GM18508 (cell line): ENCODE measurements at regions not wholly inside any gene's neighbourhood (a gene's known extent, or its start where the extent isn't known, plus 50 kb on each side); places are given as distances from the start of the nearest gene placed in this dataset.

Source experiments
- ATAC-seq: cut with Tn5 transposase; IDR thresholded peaks from one replicate; pipeline ENCODE4 v1.9.1; 2021; ENCODE audit warnings: moderate number of reproducible peaks; ENCODE audit not compliant: insufficient read depth, unreplicated experiment

DNA sequence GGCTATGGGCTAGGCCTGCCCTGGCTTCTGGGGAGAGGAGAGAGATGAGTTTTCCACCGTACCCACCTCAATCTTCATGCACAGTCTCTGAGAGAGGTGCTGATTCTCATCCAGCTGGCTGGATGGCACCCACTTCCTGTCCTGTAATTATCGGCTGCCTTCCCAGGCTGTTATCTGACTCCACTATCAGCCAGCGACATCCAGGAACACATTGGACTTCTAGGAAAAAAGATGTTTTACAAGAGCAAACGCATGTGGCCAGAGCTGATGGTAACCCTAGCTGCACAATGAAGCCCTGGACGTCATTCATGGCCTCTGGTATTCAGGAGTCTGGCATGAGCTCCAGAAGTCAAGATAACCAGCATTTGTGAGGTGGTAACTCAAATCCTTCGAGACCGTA lies 137.4 kb downstream of the EHF start:
- no peak for ATAC-seq

DNA sequence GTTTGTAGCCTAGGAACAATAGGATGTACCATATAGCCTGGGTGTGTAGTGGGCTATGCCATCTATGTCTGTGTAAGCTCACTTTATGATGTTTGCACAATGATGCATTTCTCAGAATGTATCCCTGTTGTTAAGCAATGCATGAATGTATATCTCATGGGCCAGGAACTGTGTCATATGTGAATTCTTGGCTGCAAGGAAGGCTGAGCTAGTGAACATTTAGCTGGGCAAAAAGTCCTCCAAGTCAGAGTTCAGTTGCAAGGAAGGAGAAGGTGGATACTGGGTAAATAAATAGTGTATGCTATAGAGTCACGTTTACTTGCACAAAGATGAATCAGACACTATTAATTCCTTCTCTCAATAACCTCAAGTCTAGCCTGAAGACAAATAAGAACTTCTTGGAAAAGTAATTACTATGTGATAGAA lies 136.1 kb downstream of the EHF start:
- no peak for ATAC-seq

DNA sequence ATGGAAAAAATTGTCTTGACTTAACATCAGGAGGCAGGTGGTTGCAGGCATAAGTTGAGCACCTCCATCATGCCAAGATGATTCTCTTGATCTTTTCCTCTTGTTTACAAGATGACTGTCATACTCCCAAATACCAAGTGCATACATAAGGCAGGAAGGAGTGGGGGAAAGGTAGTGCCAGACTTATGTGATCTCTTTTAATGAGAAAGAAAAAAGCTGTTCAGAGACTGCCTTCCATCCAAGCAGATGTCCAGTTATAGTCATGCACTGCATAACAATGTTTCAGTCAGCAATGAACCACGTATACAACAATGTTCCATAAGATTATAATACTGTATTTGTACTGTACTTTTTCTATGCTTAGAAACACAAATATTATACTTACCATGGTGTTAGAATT lies 135.7 kb downstream of the EHF start:
- ATAC-seq = no peak

DNA sequence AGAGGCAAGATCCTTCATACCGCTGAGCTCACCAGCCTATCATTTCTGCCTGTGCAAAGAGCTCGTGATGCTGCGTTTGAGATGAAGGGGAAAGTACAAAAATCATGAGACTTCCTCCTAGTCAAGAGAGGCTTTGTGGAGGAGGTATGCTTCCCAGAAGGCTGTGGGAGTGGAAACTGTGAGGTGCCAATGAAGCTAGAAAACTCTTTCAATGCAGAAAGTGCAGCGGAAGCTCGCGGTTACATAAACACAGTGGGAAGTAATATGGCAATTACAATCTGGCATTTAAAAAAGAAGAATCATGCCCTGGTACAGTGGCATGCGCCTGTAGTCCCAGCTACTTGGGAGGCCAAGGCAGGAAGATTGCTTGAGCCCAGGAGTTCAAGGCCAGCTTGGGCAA lies 134.8 kb downstream of the EHF start:
- ATAC-seq = no peak

DNA sequence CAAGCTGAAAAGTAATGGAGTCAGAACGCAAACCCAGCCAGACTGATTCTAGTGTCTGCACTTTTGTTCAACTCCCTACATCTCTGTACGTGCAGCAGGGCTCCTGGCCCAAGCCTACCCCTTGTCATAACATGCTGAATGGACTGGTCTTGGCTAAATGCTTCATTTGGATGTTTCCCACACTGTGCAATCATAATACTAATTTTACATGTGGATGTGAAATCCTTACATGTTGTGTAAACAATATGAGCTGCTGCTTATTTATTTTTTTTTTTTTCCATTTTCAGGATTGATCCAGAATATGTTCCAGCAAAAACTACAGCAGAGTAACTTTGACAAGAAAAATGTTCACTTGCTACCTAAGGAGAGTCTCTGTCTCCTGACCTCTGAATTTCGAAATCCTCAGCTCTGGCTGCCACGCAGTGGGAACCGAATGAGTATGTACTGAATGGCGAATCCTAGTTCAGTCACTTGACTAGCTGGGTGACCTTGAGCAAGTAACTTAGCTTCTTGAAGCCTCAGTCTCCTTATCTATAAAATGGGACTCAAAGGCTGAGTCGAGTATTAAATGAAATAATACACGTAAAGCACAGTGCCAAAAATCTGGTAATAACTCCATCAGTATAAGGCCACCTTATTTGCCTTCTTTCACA lies 133.4 kb downstream of the EHF start:
- ATAC-seq = no peak

DNA sequence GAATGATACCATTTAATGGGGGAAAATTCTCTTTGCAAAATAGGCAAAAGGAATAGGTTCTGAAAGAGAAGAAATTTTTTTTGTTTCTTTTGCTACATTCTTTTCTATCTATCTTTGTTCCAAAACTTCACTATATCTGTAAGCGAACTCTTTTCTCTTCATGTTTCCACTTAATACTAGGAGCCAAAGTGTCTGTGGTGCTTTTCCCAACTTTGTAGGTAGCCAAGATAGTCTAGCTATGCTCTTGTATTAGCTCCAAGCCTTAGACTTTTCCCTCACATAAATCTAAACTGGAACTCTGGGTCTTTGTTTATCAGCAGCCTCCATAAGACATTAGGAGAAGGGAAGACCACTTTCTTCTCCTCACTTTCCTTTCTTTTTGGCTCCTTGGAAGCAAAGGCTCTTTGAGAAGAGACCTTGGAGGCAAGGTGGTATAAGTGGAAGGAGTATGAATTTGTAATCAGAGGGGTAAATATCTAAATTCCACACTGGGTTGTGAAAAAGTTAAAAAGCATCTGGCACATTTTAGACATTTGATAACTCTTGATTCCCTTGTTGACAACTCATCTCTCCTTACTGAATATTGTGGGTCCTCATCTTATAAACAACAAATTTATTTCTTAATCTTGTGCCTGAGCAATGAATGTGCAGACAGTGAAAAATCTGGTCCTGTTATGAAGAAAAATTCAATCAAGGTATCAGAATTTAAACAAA lies 130.0 kb downstream of the EHF start:
- no peak for ATAC-seq

DNA sequence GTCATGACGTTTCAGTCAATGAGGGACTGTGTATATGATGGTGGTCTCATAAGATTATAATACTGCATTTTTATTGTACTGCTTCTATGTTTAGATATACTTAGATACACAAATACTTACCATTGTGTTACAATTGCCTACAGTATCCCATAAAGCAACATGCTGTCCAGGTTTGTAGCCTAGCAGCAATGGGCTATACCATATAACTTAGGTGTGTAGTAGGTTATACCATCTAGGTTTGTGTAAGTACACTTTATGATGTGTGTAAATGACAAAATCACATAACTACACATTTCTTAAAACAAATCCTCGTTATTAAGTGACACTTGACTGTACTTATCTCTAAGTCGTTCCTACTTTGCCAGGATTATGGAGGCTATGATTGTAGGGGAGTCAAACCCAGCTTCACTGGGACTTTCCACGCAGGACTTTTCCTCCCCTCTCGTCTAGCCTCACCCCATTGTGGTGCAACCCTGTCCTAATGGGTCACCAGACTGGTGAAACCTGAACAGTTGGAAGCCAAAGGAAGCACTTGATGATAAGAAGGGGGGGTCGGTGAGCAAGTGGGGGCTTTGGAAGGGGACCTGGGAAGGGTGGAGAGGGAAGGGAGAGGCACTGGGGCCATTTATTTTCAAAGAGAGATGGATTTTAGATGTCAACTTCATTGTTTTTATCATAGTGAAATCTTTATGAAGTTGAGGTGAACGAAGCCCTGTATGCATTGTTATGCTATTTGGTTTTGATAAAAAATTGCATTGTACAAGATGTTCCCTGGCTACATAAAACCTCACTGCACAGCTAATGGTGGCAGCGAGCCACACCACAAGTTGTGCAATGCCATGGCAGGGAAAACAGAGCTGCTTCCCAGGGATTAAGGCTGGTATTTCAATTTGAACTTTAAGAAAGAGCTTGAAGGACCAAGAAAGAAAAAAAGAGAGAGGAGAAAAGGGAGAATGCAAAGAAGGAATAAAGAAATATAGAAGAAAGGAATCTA lies 129.1 kb downstream of the EHF start:
- no peak for ATAC-seq

DNA sequence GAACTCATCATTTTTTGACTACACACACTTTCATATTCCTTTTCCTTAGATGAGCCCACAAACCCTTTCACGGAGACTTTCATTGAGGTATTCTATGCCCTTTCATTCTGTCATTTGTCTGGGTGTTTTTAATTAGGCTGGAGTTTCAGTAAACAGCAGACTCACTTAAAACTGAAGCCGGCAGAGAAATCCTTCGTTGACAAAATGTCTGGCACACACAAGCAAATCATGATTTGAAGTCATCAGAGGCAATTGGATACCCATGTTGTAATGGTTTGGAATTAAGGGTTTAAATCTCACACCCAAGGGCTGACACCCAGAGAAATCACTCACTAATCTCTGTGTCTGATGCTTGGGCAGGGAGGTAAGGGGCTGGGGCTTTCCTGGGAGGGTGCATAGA lies 127.1 kb downstream of the EHF start:
- ATAC-seq = no peak

DNA sequence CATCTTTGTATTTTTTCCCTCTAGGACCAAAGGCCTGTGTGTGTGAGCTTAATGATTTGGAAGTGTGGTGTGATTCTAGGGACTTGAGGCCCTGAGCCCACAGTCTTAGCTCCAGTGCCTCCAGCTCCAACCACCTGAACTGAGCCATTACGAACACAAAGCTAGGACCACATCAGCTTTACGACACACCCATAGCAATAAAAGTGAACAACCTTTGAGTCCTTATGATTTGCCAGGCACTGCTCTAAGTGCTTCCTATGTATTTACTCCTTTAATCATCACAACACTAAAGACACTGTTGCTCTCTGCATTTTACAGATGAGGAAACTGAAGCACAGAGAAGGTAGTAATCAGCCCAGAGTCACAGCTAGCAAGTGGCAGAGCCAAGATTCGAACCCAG lies 126.4 kb downstream of the EHF start:
- no peak for ATAC-seq

DNA sequence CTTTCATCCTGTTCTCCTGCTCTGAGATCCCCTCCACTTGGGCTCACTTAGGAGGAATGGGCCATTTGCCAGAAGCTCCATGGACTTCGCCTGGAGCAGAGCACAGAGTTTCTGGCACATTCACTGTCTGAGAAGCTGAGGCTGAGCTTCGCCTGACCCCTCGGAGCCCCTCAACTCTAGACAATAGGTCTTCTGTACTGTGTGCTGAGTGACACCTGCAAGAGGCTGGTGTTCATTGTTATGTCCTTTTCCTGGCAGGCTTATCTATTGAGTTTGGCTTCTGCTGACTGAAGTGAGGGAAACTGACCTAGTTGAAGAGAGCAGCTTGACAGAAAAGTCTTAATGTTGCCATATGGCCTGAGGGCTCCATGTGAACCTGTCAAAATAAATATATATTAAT lies 124.3 kb downstream of the EHF start:
- ATAC-seq = no peak

DNA sequence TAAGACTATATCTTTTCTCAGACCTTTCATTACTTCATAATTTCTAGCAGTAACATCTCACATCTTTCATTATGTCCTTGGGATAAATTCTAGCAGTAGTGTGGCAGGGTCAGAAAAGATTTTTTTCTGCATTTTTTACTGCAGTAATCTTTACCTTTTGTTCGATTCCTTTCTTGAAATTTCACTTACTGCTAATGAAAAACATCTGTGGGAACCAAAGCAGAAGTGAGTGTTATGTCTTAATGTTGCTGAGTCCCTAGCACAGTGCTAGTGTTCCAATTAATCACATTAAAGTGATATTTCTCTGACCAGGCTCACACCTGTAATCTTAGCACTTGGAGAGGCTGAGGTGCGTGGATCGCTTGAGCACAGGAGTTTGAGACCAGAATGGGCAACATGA lies 123.6 kb downstream of the EHF start:
- no peak for ATAC-seq

DNA sequence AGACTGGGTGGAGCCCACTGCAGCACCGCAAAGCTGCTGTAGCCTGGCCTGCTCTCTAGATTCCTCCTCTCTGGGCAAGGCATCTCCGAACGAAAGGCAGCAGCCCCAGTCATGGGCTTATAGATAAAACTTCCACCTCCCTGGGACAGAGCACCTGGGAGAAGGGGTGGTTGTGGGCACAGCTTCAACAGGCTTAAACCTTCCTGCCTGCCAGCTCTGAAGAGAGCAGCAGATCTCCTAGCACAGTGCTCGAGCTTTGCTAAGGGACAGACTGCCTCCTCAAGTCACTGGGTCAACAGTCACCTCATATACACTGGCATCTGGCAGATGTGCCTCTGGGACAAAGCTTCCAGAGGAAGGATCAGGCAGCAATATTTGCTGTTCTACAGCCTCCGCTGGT lies 117.3 kb downstream of the EHF start:
- ATAC-seq = no peak

DNA sequence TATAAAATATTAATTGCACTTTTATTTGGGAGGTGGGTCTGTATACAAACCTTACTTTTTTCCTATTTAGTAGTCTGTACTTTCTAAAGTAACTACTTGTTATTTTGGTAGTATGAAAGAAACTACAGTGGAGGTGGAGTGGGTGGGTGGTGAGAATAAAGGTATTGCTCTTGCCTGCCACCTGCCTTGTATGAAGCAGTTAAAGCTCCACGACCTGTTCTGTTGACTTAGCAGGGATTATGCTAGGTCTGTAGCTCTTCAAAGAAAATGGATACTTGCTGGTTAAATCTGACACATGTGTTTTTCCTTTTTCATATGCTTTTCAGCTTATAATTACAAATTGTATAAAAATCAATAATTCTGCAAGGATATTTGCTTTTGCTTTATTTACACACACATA lies 111.9 kb downstream of the EHF start:
- no peak for ATAC-seq

DNA sequence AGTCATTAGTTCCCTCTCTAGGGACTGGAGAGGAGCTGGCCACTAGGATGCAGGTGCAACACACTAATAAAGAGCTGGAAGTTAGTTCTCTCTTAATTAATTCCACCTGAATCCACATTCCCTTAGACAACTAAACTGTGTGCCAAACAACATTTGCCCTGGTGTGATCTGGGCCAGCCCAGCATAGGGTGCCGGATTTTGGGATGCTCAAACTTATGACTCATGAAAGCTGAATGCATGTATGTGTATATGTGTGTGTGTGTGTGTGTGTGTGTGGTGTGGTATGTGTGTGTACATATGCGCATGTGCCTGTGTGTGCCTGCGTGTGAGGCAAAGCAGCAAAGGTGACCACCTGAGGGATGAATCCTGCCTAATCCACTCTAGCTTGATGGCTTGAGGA lies 110.7 kb downstream of the EHF start:
- no peak for ATAC-seq

DNA sequence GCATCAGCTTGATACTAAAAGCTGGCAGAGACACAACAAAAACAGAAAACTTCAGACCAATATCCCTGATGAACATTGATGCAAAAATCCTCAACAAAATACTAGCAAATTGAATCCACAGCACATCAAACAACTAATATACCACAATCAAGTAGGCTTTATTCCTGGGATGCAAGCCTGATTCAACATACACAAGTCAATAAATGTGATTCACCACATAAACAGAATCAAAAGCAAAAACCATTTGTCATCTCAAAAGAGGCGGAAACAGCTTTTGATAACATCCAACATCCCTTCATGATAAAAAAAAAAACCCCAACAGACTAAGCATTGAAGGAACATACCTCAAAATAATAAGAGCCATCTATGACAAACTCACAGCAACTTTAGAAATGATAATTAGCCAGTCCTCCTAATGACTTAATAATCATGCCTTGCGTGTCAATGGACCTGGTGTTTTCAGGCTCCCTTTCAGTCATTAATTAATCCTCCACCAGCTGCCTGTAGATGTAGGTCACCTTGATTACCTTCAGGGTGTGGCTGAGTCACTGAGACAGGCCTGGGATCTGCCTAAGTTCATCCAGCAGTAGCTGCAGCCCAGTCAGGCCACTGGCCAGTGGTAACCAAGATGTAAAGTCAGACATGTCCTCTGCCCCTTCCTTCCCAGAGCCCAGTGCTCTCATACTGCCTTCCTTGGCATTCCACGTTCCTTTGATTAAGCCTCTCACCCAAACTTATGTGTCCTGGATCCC lies 109.8 kb downstream of the EHF start:
- ATAC-seq = no peak

DNA sequence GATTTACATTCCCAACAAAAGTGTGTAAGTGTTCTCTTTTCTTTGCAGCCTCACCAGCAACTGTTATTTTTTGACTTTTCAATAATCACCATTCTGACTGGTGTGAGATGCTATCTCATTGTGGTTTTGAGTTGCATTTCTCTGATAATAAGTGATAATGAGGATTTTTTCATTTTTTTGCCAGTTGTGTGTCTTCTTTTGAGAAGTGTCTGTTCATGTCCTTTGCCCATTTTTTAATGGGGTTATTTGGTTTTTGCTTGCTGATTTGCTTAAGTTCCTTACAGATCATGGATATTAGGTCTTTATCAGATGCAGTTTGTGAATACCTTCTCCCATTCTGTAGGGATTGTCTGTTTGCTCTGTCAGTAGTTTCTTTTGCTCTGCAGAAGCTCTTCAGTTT lies 107.7 kb downstream of the EHF start:
- no peak for ATAC-seq

DNA sequence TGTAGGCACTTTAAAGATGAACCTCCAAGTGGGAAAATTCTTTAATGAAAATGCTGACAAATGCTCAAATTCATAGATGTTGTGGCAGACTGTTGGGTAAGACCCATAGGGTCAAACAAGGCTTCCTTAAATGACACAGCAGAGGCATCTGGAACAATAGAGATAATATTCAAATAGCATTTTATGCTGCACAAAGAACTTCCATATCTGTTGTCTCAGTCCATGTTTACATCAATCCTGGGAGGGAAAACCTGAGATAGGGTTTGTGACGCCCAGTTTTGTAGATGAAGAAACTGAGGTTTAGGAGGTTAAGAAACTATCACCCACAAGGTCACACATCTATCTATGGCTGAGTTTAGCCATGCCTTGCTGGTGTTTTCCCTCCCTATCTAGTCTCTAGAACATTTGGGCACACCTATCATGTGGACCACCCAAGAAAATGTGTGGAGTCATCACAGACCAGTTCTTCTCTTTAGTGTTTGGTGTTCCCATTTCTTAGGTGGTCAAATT lies 106.4 kb downstream of the EHF start:
- no peak for ATAC-seq

DNA sequence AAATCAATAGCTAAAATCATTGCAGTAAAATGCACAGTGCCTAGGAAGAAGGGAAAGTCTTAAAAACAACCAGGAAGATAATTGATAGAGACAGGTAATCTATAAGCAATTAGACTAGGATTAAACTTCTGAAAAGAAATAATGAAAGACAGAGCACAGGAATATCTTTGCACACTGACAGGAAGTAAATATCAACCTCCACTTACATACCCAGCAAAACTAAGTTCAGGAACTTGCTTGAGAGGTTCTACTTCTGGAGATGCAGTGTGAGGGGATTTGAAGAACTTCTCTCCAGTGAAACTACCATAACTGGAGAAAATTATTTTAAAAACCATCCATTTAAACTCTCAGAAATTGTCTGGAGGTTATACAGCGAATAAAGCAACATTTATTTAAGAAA lies 104.1 kb downstream of the EHF start:
- no peak for ATAC-seq

DNA sequence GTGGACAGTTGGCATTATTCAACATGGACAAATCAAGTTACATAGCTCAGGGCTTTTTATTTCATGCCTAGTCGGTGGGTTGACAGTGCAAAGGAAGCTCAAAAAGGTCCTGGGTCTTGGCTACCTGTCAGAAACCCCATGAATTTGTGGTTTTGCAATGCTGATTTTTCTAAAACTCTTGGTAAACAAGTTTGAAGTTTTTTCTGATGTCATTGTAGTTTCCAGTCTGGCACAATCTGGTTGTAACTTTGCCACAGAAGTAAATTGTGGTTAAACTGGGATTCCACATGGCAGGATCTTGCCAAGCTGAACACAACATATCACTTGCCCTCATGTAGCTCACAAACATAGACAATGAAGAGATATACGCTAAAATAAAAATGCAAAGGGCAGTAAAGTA lies 100.8 kb downstream of the EHF start:
- no peak for ATAC-seq

DNA sequence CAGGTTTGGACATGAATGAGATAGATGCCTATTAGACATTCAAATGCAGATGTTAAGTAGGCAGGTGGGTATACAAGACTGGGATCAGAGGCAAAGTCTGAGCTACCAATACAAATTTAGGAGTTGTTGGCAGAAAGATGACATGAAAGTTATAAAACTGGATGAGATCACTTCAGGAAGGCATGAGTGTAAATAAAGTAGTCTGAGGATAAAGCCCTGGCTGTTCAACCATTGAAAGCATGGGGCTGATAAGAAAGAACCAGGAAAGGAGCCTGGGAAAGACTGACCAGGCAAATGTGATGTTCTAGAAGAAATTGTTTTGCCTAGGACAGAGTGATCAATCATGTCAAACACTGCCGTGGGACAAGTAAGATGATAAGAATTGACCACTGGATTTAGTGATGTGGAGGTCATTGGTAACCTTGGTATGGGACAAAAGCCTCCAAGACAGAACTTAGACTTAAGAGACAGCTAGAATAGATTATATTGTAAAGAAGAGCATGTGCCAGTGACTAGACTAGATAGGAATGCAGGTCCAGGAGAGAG lies 98.5 kb downstream of the EHF start:
- ATAC-seq = no peak
